ENCODE measurements at regions not wholly inside any gene's neighbourhood (a gene's known extent, or its start where the extent isn't known, plus 50 kb on each side); places are given as distances from the start of the nearest gene placed in this dataset.

- 59 to 79% methylated on average over 2 of the region's 2 CpGs for WGBS, 2 donors
- Histone ChIP-seq H3K27me3 (ENCODE audit: control insufficient read depth in 3 of 3, insufficient read depth in 3 of 3, low read length in 2 of 3) (no peaks in the 10 kb centered on the region), H3K27ac (ENCODE audit: low read depth in 1 of 2, low read length in 1 of 2) (no peak overlapping the region), H3K4me3 (no peak overlapping the region), H3K36me3 (ENCODE audit: control insufficient read depth in 4 of 4, insufficient read depth in 4 of 4, low read length in 4 of 4) (no peaks in the 10 kb centered on the region), H3K9ac (ENCODE audit: insufficient read depth in 1 of 2, low read length in 2 of 2) (no peak overlapping the region), H3K9me3 (ENCODE audit: control insufficient read depth in 4 of 4, insufficient read depth in 3 of 4, low read length in 3 of 4) (no peaks in the 10 kb centered on the region), H3K4me1 (ENCODE audit: control insufficient read depth in 5 of 5, insufficient read depth in 5 of 5, low read length in 5 of 5) (no peaks in the 10 kb centered on the region)
- TF ChIP-seq CTCF (IDR thresholded peaks at IDR 0.05; ENCODE audit: control extremely low read depth, extremely low read depth) = no peak
- ATAC-seq (ENCODE audit: insufficient read depth, low FRiP score) (no peak), DNase-seq (no peak)
Measured at GRCh38 chr18:66994790-66995189, 390.9 kb upstream of the CDH19 start.

GRCh38 chr18:66993492-66993891 is 389.6 kb upstream of the CDH19 start:
- Histone ChIP-seq H3K27me3 (ENCODE audit: control insufficient read depth in 3 of 3, insufficient read depth in 3 of 3, low read length in 2 of 3) (no peaks in the 10 kb centered on the region), H3K4me1 (ENCODE audit: control insufficient read depth in 5 of 5, insufficient read depth in 5 of 5, low read length in 5 of 5) (no peaks in the 10 kb centered on the region), H3K36me3 (ENCODE audit: control insufficient read depth in 4 of 4, insufficient read depth in 4 of 4, low read length in 4 of 4) (no peaks in the 10 kb centered on the region), H3K9ac (ENCODE audit: insufficient read depth in 1 of 2, low read length in 2 of 2) (no peak overlapping the region), H3K4me3 (no peak overlapping the region), H3K9me3 (ENCODE audit: control insufficient read depth in 4 of 4, insufficient read depth in 3 of 4, low read length in 3 of 4) (no peaks in the 10 kb centered on the region), H3K27ac (ENCODE audit: low read depth in 1 of 2, low read length in 1 of 2) (no peak overlapping the region)
- peak in 1 of 3 donors; percentile 19 for DNase-seq
- ATAC-seq (ENCODE audit: insufficient read depth, low FRiP score) = peak; percentile 39
- no peak for TF ChIP-seq CTCF (IDR thresholded peaks at IDR 0.05; ENCODE audit: control extremely low read depth, extremely low read depth)

GRCh38 chr18:66990909-66991308 is 387.0 kb upstream of the CDH19 start:
- Histone ChIP-seq H3K4me1 (ENCODE audit: control insufficient read depth in 5 of 5, insufficient read depth in 5 of 5, low read length in 5 of 5) (no peaks in the 10 kb centered on the region), H3K4me3 (no peak overlapping the region), H3K27me3 (ENCODE audit: control insufficient read depth in 3 of 3, insufficient read depth in 3 of 3, low read length in 2 of 3) (no peaks in the 10 kb centered on the region), H3K27ac (ENCODE audit: low read depth in 1 of 2, low read length in 1 of 2) (no peak overlapping the region), H3K9me3 (ENCODE audit: control insufficient read depth in 4 of 4, insufficient read depth in 3 of 4, low read length in 3 of 4) (peaks cover 0 to 8% (median 0%) of the 10 kb centered on the region in 4 donors), H3K36me3 (ENCODE audit: control insufficient read depth in 4 of 4, insufficient read depth in 4 of 4, low read length in 4 of 4) (no peaks in the 10 kb centered on the region), H3K9ac (ENCODE audit: insufficient read depth in 1 of 2, low read length in 2 of 2) (no peak overlapping the region)
- WGBS, 2 donors = 92 to 93% methylated on average over 6 of the region's 6 CpGs
- no peak for ATAC-seq (ENCODE audit: insufficient read depth, low FRiP score)
- no peak for DNase-seq
- no peak for TF ChIP-seq CTCF (IDR thresholded peaks at IDR 0.05; ENCODE audit: control extremely low read depth, extremely low read depth)

GRCh38 chr18:66979009-66979408 is 375.1 kb upstream of the CDH19 start:
- Histone ChIP-seq H3K27ac (ENCODE audit: low read depth in 1 of 2, low read length in 1 of 2) (no peak overlapping the region), H3K4me1 (ENCODE audit: control insufficient read depth in 5 of 5, insufficient read depth in 5 of 5, low read length in 5 of 5) (no peaks in the 10 kb centered on the region), H3K27me3 (ENCODE audit: control insufficient read depth in 3 of 3, insufficient read depth in 3 of 3, low read length in 2 of 3) (no peaks in the 10 kb centered on the region), H3K4me3 (no peak overlapping the region), H3K9ac (ENCODE audit: insufficient read depth in 1 of 2, low read length in 2 of 2) (no peak overlapping the region), H3K36me3 (ENCODE audit: control insufficient read depth in 4 of 4, insufficient read depth in 4 of 4, low read length in 4 of 4) (no peaks in the 10 kb centered on the region), H3K9me3 (ENCODE audit: control insufficient read depth in 4 of 4, insufficient read depth in 3 of 4, low read length in 3 of 4) (no peaks in the 10 kb centered on the region)
- ATAC-seq (ENCODE audit: insufficient read depth, low FRiP score) (no peak), DNase-seq (no peak)
- TF ChIP-seq CTCF (IDR thresholded peaks at IDR 0.05; ENCODE audit: control extremely low read depth, extremely low read depth) = no peak
